GM06990 (cell line): ENCODE measurements at regions not wholly inside any gene's neighbourhood (a gene's known extent, or its start where the extent isn't known, plus 50 kb on each side); places are given as distances from the start of the nearest gene placed in this dataset.
"Not testable (repeated sequence)": the region's sequence is repeated elsewhere in the genome, so short reads cannot be mapped to it uniquely, and the experiment has no call there.

Source experiments
- DNase-seq: peaks from one replicate; pipeline ENCODE4 v3.0.0-alpha.2; 2011; ENCODE audit not compliant: insufficient read length; ENCODE audit errors: extremely low read depth
- H3K27me3 ChIP-seq: replicated peaks from 2 replicates; pipeline ENCODE4 v1.6.0; 2011; ENCODE audit warnings: low read length; ENCODE audit not compliant: control insufficient read depth, insufficient read depth
- H3K36me3 ChIP-seq: 2 replicates; pipeline ENCODE4 v1.5.1; 2011; ENCODE audit warnings: low read length; ENCODE audit not compliant: control insufficient read depth, insufficient read depth
- H3K4me3 ChIP-seq: replicated peaks from 2 replicates; pipeline ENCODE4 v1.5.1; 2011; ENCODE audit warnings: low read depth, mild to moderate bottlenecking, control low read depth, low read length
- TF ChIP-seq, protein P1 (sequence below): IDR thresholded peaks from 2 replicates; pipeline ENCODE4 v1.5.1; 2011; ENCODE audit warnings: low read length, control low read depth, mild to moderate bottlenecking, inconsistent platforms; ENCODE audit not compliant: insufficient read depth, poor library complexity, severe bottlenecking

DNA sequence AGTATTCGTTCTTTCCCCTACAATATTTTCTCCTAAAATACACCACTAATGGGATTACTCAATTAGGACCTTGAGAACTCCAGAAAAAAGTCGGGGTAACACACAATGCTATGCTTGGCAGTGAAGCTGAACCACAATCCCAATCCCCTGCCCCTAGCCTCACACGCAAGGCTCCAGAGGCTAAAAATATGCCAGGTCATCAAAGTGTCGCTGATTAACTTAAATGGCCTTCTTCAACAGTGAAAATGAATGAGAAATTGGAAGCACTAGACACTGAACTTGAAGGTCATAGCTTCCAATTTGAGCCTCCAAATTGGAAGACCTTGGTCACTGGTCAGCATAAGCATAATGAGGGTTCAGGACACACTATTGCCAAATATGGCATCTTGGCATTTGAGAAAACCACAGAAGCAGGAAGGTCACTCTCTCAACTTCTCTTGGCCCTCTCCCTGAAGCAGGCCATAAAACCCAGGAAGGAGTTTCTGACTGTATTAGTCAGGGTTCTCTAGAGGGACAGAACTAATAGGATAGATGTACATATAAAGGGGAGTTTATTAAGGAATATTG is 86.0 kb upstream of the SATB2 start:
- H3K27me3 ChIP-seq: no peaks in the 10 kb centered on the region
- no peak overlapping the region for H3K4me3 ChIP-seq
- TF ChIP-seq, protein P1, sequence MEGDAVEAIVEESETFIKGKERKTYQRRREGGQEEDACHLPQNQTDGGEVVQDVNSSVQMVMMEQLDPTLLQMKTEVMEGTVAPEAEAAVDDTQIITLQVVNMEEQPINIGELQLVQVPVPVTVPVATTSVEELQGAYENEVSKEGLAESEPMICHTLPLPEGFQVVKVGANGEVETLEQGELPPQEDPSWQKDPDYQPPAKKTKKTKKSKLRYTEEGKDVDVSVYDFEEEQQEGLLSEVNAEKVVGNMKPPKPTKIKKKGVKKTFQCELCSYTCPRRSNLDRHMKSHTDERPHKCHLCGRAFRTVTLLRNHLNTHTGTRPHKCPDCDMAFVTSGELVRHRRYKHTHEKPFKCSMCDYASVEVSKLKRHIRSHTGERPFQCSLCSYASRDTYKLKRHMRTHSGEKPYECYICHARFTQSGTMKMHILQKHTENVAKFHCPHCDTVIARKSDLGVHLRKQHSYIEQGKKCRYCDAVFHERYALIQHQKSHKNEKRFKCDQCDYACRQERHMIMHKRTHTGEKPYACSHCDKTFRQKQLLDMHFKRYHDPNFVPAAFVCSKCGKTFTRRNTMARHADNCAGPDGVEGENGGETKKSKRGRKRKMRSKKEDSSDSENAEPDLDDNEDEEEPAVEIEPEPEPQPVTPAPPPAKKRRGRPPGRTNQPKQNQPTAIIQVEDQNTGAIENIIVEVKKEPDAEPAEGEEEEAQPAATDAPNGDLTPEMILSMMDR: no peak
- no peak for DNase-seq
- H3K36me3 ChIP-seq: no peaks in the 10 kb centered on the region

DNA sequence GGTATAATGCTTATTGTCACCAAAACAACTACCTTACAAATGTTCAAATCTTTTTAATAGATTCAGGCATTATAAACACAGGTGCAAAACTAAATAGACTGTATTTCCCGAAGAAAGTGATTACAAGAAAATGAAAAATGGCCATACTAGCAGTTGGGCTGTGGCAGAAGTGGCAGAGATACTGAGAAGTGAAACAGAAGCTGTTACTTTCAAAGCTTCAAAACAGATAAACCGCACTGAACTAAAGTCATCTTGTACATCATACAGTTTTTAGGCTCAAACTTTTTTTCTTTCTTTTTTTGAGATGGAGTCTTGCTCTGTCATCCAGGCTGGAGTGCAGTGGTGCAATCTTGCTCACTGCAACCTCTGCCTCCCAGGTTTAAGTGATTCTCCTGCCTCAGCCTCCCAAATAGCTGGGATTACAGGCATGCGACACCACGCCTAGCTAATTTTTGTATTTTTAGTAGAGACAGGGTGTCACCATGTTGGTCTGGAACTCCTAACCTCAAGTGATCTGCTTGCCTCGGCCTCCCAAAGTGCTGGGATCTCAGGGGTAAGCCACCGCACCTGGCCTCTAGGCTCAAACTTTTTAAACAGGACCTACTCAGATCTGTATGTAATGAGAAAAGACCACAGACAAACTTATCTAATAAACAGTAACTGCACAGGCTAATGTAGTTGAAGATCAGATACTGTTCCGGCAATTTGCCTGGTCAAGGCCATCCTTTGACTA is 77.9 kb upstream of the SATB2 start:
- Histone ChIP-seq H3K36me3 (no peaks in the 10 kb centered on the region), H3K4me3 (no peak overlapping the region), H3K27me3 (no peaks in the 10 kb centered on the region)
- DNase-seq: no peak
- TF ChIP-seq, protein P1: no peak

DNA sequence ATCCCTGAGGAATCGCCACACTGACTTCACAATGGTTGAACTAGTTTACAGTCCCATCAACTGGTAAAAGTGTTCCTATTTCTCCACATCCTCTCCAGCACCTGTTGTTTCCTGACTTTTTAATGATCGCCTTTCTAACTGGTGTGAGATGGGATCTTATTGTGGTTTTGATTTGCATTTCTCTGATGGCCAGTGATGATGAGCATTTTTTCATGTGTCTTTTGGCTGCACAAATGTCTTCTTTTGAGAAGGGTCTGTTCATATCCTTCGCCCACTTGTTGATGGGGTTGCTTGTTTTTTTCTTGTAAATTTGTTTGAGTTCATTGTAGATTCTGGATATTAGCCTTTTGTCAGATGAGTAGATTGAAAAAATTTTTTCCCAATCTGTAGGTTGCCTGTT is 76.1 kb upstream of the SATB2 start:
- H3K27me3 ChIP-seq, H3K36me3 ChIP-seq, H3K4me3 ChIP-seq, DNase-seq: not testable (repeated sequence)

DNA sequence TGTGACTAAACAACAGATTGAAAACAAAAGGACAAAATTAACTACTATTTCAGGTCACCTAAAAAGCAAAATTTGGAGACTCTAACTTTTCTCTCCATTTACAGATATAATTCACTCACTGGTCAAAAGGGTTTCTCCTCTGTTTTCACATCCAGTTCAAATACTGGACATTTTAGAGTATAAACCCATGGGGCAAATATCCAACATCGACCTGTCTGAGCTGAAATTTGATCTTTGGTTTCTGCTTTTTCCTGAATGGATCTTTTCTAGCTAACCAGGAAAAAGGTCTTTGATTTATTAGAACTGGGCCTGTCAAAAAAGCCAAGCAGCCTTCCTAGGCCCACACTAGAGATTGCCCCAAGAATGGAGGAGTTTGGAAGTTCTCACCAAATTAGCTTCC is 69.3 kb upstream of the SATB2 start:
- H3K36me3 ChIP-seq: no peaks in the 10 kb centered on the region
- H3K4me3 ChIP-seq: no peak overlapping the region
- TF ChIP-seq, protein P1: no peak
- no peak for DNase-seq
- no peaks in the 10 kb centered on the region for H3K27me3 ChIP-seq

DNA sequence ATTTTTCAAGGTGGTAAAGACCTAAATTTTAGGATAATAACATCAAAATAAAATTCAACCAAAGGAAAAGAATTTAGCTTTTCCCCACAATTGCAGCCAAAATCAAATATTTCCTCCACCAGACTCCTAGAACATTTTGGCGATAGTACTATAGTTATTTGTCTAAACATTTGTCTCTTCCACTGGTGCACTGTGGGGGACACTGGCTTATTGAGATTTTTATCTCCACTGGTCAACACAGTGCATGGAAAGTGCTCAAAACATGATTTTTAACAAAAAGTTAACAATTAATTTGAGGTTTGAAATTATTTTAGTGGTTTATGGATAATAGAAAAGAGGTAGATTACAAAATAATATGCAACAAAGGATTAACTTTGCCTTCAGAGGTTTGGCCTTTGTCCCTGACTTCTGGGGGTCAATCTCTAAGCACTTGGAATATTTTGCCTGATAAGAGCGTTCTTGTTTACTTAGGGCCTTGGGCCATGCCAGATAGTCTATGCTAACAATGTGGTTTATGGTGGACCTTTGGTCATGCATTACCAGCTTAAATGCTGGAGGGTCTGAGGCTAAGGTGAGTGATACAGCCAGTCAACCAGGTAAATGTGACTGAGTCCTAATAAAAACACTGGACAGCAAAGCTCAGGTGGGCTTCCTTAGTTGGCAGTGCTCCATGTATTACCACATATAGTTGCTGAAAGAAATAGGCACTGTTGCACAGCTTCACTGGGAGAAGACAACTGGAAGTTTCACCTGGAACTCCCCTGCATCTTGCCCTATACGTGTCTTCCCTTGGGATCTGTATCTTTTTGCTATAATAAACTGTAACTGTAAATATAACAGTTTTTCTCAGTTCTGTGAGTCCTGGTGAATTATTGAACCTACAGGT is 67.2 kb upstream of the SATB2 start:
- Histone ChIP-seq H3K4me3 (no peak overlapping the region), H3K27me3 (no peaks in the 10 kb centered on the region), H3K36me3 (no peaks in the 10 kb centered on the region)
- DNase-seq: no peak
- TF ChIP-seq, protein P1: no peak

DNA sequence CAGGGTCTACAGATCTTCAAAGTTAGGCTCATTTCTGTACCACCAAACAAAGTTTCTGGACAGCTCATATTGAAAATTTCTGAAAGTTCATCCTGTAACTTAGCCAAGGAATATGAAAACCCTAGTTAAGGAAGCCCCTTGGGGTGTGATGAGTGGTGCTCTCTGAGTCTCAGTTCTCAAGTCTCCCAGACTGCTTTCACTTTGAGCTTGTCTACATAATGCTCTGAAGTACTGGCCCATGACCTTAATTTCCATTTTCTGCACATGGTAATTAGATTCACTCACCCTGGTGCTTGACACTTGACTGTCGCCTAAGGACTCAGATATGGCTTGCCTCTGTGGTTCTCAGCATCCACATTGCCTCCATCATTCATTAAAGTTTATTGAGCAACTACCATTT is 51.7 kb upstream of the SATB2 start:
- TF ChIP-seq, protein P1: no peak

More for the DNA sequence above, 51.7 kb upstream of the SATB2 start:
- H3K36me3 ChIP-seq: no peaks in the 10 kb centered on the region
- H3K27me3 ChIP-seq: peaks cover 2% of the 10 kb centered on the region; the same call in 1 of the 2 replicates
- H3K4me3 ChIP-seq: no peak overlapping the region
- no peak for DNase-seq
